ENCODE measurements at regions not wholly inside any gene's neighbourhood (a gene's known extent, or its start where the extent isn't known, plus 50 kb on each side); places are given as distances from the start of the nearest gene placed in this dataset.

GRCh38 chr13:107976628-107977027 lies 238.7 kb downstream of the LIG4 start:
- no peak for DNase-seq (ENCODE audit: extremely low read depth in 1 of 4, low spot score in 3 of 4)
- intact Hi-C loops (cut with micrococcal nuclease) (no loop called here), in situ Hi-C loops (cut with MboI) (no loop called here)
- no peaks in the 10 kb centered on the region for H3K36me3 ChIP-seq (ENCODE audit: control insufficient read depth, insufficient read depth, low read length)
- H3K9me3 ChIP-seq (replicated peaks; ENCODE audit: control insufficient read depth, insufficient read depth, low read depth, low read length): no peaks in the 10 kb centered on the region
- BruUV-seq (replicated peaks): no TSS peak
- no peaks in the 10 kb centered on the region for H3K79me2 ChIP-seq (ENCODE audit: control insufficient read depth, insufficient read depth, low read length)
- CTCF ChIA-PET (ENCODE audit: low intra/inter-chr PET ratio): no interaction called here
- no peak overlapping the region for H3K4me3 ChIP-seq
- H4K20me1 ChIP-seq (replicated peaks; ENCODE audit: control insufficient read depth, insufficient read depth, low read length): no peaks in the 10 kb centered on the region
- peak; percentile 11; the same call in 2 of the 3 replicates for ATAC-seq
- POLR2A ChIA-PET: interaction anchor here (1.0 to 1.9 kb wide), 5 partner anchors 10 to 63 kb away, joined by 3 to 6 read pairs (median 4); no protein-coding TSS in a partner anchor
- no peaks in the 10 kb centered on the region for H3K4me1 ChIP-seq (replicated peaks in 1 of 2; ENCODE audit: control insufficient read depth in 2 of 2, insufficient read depth in 2 of 2, low read length in 2 of 2)
- H3K9me1 ChIP-seq (ENCODE audit: control insufficient read depth, insufficient read depth, low read length): no peaks in the 10 kb centered on the region
- H2AFZ ChIP-seq (ENCODE audit: low read depth, low read length): no peak overlapping the region
- H3K9ac ChIP-seq (ENCODE audit: insufficient read depth in 1 of 2, low read depth in 2 of 2, low read length in 2 of 2): no peak overlapping the region
- peaks cover 4 to 13% of the 10 kb centered on the region in 2 experiments; a peak in 3 of 5 replicates for H3K27me3 ChIP-seq (ENCODE audit: control insufficient read depth in 2 of 2, insufficient read depth in 2 of 2, low read length in 2 of 2)
- no peak overlapping the region for H3K27ac ChIP-seq (ENCODE audit: extremely low read depth, low read depth, low read length)
- no peak overlapping the region for H3K4me2 ChIP-seq (ENCODE audit: insufficient read depth, low read length)
- 1% methylated on average over 4 of the region's 4 CpGs for WGBS (ENCODE audit: insufficient coverage, low coverage, missing lambda C conversion rate)
- no peak for FAIRE-seq
- TF ChIP-seq TOE1 (IDR thresholded peaks at IDR 0.05; ENCODE audit: borderline replicate concordance) (no peak), TOE1 (CRISPR knock-in tag; IDR thresholded peaks at IDR 0.05; ENCODE audit: borderline replicate concordance, low read depth) (0 out of 2 replicates have a peak, but pooled peaks have one; percentile 52), ZC3H8 (IDR thresholded peaks at IDR 0.05) (no peak), NBN (IDR thresholded peaks at IDR 0.05; ENCODE audit: low read depth) (no peak), SUPT5H (IDR thresholded peaks at IDR 0.05) (no peak), ARID3B (CRISPR knock-in tag; IDR thresholded peaks at IDR 0.05; ENCODE audit: borderline replicate concordance) (no peak), NFIX (CRISPR knock-in tag; IDR thresholded peaks at IDR 0.05; ENCODE audit: low read depth) (no peak), SRF (CRISPR knock-in tag; IDR thresholded peaks at IDR 0.05) (no peak), ZNF609 (CRISPR knock-in tag; IDR thresholded peaks at IDR 0.05; ENCODE audit: borderline replicate concordance) (0 out of 2 replicates have a peak, but pooled peaks have one; percentile 34), ZNF134 (CRISPR knock-in tag; conservative IDR thresholded peaks at IDR 0.05) (no peak), ZNF277 (CRISPR knock-in tag; IDR thresholded peaks at IDR 0.05; ENCODE audit: borderline replicate concordance) (no peak), KDM5B (IDR thresholded peaks at IDR 0.05; ENCODE audit: insufficient replicate concordance, low read depth, low read length) (no peak), ZFP91 (CRISPR knock-in tag; IDR thresholded peaks at IDR 0.05) (0 out of 2 replicates have a peak, but pooled peaks have one; percentile 44)

Measured in K562 (cell line).